Amniotic epithelial cell (primary cell): ENCODE measurements at regions not wholly inside any gene's neighbourhood (a gene's known extent, or its start where the extent isn't known, plus 50 kb on each side); places are given as distances from the start of the nearest gene placed in this dataset.

Experiments
- DNase-seq: peaks from one replicate; pipeline ENCODE4 v3.0.0-alpha.2; 2010; ENCODE audit warnings: low read depth

DNA sequence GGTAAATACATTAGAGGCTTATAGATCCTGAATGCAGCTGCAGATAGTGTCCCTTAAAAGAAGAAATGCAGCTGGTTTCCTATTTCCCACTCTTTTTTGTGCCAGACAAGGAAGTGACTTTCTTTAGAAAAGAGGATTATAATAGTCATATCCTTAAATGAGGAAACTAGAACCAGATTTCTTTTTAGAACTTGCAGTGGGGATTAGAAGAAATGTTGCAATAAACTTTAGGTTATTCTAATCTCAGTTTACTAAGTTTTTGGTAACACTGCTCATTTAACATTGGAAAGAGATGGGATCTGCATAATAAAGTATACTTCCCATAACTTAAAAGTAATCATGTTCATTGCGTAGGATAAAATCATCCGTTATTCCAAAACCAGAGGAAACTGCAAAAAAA is 101.9 kb downstream of the SLIT2 start:
- no peak for DNase-seq

DNA sequence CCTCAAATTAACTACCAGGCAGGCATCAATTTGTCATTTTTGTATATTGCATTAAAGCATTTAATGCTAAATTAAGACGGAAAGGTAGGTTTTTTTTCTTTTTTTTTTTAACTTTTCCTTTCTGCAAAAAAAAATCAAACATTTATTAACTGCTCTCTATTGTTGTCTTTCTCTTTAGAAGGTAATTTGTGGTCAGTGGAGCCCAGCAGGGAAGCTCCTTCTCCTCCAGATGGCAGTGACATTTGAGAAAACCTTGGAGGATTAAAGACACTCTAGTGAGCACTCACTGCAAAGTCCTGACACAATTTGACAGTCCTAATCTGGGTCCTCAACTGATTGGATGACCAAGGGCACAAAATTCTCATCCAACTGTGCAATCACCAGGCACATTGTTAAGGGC is 102.4 kb downstream of the SLIT2 start:
- no peak for DNase-seq

DNA sequence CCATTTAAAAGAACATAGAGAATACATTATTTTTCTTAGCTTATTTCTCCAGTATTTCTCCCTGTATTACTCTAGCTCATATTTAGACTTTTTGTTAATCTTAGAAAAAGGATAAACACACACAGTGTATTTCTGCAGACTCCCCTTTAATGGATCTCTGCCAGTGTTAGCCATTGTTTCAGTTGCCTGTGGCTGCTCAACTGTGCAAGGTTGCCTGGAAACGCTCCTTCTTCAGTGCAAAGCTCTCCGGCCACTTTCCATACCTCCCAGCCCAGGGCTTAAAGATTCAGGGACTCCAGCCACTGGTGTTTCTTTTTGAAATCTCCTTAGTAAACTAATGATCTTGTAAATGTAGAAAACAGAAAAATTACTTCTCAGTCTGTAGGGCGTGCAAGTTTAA is 104.9 kb downstream of the SLIT2 start:
- DNase-seq: no peak

DNA sequence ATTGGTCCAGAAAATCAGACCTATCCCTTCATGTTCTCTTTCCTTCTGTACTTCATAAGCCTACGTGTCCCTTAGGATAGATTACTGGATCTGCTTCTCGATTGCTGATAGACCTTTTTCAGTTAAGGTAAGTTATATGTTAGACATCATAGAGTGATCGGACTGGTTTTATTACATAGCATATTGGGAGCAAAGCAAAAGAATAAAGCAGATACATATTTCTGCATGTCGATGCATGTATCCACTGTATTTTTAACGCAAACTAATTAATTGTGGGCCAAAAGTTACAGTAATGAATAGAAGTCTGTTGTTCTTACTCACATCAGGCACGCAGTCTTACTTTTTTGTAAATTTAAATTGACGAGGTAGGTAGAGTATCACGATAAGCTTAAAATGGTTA is 106.4 kb downstream of the SLIT2 start:
- DNase-seq: no peak

DNA sequence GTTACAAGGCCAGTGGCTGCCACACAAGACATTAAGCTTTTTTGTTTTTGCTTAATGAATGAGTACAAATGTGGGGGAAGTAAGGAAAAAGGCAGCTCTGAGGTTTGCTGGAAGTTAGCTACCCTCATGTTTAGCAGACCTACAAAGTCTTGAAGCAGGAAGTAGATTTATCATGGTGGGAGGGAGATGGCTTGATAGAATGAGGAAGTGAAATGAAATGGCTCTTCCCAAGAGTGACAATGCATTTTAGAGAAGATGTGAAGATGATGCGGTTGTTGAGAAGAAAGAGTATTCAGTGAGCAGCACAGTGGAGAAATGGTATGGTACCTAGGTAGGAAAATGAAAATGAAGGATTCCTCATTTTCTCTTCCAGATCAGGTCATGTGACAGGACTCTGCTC is 108.0 kb downstream of the SLIT2 start:
- no peak for DNase-seq

DNA sequence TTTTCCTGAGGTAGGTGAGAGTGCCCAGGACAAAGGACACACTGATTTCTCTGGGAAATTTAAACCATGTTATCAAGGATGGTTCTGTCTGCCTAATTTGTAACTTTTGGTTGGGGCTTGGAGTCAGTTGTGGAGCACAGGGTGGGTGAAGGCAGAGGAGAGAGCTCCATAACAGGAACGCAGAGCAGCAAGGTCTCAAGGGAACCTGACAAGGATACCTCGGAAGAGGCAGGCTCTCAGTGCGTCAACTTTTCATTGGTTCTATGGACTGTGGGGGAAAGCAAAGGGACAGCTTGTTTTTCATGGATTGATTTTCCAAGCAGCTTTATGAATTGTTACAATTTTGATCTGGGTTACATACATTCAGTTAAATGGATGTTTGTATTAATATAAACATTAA is 110.4 kb downstream of the SLIT2 start:
- DNase-seq: no peak

DNA sequence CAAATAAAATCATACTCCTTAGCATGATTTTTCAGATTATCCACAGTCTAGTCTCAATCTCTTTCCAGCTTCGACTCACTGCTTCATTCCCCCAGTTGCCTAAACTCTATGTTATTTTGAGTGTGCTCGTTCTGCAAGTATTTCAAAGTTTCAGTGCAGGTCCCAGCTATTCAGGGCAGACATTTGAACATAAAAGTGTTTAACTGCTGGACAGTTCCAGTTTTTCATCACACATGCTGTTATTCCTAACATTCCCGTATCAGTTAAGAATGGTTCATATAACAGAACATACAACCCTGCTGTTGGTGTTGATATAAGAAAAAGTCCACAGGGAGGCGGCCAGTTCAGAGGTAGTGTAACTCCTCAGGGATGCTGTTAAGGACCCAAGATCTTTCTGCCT is 113.3 kb downstream of the SLIT2 start:
- DNase-seq: no peak

DNA sequence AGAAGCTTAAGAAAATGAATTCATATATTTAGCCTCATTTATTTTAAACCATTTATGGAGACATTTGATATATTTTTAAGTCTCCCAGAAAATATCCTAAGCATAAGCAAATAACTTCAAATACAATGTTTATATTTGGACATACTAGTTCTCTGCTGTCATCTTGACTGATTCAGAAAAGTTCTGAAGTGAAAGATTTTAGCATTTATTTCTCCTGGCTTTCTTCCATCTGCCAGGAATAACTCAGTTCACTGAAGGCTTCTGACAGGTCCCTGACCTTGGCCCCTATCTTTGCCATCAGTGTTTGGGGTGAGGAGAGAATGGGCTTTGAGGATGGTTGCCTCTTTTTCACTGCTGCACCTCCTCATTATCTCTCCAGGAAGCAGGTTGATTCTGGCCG is 115.7 kb downstream of the SLIT2 start:
- no peak for DNase-seq

DNA sequence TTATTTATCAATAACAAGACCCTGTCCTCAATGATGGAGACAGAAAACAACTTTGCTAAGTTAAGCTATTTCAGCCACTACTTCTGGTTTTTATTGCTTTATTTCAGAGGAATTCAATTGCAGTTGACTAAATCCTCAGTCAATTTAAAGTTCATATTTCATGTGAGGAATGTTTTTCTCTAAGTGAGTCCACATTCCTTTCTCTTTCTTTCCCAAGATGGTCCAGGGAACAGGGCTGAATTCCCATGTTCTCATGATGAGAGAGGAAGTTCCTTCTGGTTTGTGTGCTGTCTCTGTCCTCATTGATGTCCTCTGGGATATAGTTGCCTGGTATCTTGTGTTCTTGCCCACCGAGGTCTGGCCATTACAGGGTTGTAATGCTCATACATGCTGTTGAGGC is 117.2 kb downstream of the SLIT2 start:
- DNase-seq: peak; percentile 65

DNA sequence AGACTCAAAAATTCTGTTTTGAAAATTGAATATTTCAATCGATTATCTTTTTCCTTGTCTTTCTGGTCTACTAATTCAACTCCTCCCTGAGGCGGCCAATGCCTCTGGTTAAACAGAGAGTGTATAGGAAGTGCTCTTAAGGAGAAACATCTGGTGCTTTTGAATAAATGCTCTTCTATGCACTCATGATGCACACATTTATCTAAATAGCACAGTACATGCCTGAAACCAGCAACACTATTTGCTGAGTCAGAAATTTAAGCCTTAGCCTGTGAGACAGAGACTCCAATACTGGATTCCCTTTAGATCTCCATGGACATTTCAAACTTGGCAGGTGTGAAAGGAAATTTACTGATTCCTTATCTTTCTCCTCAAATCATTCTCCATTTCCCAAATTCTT is 118.6 kb downstream of the SLIT2 start:
- peak; percentile 31 for DNase-seq

DNA sequence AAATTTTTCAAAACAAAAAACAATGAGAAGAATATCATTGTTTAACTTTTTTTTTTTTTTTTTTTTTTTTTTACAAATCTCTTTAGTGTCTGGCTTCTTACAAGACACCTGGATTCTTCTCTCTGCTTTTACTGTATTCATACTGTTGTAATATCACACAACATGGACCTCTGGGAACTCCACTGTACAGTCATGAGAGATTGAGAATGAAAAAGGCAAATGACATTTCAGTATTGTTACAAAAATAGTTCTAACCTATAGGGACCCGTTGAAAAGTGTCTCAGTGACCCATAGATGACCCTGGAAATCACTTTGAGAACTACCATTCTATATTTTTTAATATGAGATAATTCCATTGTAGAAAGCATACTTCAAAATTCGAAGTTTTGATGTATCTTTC is 124.4 kb downstream of the SLIT2 start:
- DNase-seq: no peak

DNA sequence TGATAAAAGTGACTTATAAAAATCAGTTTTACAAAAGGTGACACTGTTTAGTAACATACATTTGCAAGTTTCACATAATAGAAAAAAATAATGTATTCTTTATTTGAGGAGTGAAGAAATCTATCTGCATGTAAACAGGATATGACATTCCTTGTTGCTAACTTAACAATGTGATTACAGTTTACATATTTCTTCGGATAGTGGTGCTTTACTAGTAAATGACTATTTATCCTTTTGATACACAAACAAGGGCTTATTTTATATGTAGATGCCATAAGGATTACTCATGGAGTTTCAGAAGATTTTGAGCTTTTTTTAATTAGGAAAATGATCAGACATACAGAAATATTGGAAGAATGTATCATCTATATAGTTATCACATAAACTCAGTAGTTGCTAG is 126.5 kb downstream of the SLIT2 start:
- no peak for DNase-seq

DNA sequence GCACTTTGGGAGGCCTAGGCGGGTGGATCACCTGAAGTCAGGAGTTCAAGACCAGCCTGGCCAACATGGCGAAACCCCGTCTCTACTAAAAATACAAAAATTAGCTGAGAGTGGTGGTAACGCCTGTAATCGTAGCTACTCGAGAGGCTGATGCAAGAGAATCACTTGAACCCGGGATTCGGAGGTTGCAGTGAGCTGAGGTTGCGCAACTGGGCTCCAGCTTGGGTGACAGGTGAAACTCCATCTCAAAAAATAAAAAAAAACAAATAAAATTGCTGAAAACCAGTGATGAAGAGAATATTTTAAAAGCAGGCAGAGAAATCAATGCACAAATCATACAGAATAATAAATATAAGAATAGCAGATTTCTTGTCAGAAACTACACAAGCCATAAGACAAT is 129.3 kb downstream of the SLIT2 start:
- no peak for DNase-seq

DNA sequence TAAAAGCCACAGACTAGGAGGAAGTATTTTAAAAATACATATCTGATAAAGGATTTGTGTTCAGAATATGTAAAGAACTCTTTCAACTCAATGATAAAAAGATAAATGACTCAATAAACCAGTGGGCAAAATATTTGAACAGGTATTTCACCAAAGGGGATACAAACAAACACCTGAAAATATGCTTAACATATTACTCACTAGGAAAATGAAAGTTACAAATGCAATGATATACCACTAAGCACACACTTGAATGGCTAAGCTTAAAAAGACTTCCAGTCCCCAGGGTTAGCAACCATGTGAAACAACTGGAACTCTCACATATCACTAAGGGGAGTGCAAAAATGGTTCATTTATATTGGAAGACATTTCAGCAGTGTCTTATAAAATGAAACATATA is 131.6 kb downstream of the SLIT2 start:
- DNase-seq: no peak

DNA sequence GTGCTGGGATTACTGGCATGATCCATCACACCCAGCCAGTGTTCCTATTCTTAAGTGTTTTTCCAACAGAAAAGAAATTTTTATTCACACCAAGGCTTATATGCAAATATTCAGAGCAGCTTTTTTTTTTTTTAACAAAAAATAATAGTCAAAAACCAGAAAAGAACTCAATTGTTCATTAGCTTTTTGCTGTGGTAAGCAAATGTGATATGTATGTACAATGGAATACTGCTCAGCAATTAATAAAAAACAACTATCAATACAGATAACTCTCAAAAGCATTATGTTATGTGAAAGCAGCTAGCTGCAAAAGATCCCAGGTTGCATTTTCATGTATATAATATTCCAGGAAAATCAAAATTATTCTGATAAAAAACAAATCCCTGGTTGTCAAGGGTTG is 132.3 kb downstream of the SLIT2 start:
- no peak for DNase-seq

DNA sequence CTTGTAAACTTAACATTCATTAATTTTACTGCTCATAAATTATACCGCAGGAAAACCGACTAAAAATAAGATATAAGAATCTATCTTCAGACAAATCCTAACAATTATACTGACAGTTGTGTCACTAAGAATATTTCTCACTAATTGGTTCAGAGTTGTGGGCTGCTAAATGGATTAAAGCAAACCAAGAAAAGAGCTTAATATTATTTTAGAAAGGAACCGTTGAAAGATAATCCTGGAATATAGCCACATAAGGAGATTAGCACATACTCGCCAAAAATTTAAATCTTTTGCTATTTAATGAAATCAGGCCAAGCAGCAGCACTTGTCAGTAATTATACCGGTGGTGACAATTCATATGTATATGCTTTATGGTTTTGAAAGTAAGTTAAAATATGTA is 132.8 kb downstream of the SLIT2 start:
- no peak for DNase-seq

DNA sequence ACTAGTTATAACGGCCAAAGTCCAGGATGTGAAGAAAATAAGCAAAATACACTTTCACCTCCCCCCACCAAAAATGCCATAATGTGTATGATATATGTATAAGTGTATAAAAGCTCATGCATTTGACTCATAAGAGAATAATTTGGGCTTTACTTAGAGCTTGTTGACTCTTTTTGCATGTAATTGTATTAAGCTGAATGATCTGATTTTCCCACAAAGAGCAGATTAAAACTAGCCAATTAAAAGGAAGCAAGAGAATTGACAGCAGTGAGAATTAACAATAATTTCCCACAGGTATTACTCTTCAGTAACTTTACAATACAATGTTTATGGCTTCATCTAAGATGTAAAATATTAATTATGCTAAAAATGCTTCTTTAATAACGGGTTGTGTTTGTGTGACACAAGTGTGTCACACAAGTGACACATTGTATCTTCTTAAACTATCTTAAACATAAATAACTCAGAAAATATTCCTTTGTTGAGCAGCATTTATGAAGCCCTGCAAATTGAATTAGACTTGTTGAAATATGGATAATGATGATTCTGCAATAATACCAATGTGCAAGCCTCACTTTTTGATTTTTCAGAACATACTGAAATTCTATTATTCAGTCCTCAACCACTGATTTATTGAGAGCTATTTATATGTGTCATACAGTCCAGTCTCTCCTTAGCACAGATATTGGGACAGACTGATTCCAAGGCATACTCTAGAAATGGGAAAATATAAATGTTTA is 134.5 kb downstream of the SLIT2 start:
- no peak for DNase-seq

DNA sequence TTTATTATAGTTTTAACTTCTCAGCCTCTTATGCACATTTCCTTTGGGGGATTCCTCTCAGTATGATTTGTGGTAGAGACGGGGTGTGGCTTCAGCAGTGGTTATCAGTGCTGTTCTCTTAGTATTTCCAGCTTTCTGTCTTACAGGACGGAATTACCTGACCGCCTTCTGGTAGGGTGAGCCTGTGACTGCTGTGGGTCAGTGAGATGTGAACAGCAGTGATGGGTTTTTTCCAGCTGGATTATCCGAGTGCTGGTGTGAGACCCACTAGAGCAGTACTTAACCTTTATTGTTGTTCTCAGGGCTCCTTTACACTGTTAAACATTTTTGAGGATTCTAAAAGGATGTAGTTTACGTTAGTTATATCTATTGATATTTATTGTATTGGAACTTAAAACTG is 135.2 kb downstream of the SLIT2 start:
- DNase-seq: no peak

DNA sequence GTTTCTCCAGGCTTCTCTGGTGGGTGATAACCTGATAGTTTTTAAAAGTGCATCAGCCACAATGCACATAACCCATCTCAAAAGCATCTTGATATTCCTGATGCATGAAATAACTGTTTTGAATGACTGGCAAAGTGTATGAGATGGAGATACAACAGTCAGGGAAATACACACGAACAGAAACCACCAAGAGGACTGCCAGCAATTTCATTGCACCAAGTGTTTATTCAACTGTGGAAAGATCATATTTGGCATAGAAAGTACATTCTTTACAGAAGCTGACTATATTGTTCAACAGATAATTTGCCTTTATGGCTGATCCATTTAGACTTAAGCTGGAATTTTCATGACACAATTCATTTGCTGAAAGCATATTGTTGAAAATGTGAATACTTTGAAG is 139.5 kb downstream of the SLIT2 start:
- peak; percentile 9 for DNase-seq

DNA sequence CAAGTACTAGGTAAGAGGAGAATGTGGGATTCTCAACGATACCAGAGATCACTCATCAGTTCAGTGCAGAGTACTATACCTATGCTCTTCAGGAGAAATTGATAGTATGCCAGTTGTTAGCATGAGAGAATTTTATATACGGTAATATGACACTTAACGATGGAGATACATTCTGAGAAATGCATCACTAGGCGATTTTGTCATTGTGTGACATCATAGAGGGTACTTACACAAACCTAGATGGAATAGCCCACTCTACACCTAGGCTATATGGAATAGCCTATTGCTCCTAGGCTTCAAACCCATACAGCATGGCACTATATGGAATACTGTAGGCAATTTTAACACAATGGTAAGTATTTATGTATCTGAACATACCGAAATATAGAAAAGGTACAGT is 140.2 kb downstream of the SLIT2 start:
- no peak for DNase-seq

DNA sequence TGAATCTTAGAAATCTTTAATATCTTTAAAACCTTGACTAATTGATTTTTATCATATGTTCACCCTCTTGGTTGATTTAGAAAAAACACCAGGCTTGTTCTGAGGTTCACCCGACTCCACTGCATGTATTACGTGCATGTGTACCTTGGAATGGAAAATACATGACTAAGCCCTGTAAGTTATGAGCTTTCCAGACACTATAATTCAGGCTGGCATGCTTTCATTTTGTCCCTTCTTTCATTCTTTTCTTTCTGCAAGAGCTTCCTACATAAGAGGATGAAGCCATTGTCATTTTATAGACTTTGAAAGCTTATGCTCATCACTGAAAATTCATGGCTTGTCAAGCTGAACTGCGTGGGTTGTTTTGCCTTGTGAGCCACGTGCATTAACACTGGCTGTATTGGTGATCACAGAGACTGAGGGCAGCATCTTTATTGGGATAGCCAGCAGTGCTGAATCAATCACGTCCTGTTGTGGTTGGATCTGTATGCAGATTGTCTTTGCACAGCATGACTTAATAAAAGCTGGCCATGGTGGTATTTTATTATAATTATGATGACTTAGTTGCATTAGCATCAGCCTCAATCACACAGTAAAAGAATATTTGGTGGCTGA is 141.9 kb downstream of the SLIT2 start:
- DNase-seq: peak; percentile 38

DNA sequence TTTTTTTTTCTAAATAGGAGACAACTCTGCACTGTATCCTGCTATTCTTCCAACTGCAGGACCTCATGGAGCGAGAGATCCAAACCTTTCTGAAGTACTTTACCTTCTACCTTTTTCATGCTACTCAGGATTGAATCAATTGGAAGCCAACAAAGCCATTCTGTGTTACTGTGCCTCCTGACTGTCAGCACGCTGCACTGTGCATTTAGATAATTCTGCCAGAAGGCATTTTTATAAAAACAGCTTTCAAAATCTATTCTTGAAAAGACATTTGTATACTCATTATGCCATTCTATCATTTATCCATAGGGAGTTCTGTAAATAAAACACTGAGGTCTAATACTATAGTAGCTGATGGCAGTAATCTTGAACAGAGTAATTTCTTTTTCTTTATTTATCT is 142.8 kb downstream of the SLIT2 start:
- DNase-seq: no peak

DNA sequence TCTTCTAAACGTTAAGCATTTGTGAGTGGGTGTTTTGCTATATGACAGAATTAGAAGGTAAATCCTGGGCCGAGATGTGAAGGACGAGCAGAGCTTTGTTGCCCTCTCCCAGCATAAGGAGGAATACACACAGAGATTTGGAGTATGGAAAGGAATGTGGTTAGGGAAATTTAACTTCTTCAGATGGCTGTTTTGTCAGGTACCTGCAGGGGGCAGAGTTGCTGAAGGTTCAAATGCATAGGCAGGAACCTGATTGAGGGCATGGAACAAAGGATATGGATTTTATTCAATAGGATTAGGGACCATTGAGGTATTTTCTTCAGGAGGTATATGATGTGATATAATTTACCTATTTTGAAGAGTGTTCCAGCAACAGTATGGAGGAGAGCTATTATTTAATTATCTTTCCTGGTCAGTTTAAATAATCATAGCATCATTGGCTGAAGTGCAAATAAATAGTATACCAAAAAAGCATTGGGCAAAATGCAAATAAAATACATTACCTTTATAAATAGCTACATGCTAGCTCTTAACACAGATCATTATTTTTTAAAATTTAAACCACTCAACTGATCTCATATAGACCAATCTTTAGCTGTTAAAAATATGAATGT is 143.6 kb downstream of the SLIT2 start:
- peak; percentile 36 for DNase-seq

DNA sequence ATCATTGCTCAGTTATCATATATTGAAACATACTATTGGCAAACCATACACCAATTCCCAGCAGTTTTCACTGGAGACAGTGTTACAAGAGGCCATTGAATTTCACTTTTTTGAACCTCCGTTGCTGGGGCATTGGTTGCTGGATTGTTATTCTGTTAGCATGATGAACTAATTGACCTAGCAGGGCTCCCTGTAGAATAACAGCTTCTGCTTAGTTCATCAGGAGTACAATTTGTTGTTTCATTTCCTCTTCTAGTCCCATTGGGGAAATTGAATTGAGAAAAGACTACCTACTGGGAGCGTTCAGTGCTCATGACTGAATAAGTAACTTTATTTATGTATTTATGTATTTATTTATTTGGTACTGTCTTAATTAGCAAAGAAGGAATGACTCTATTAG is 151.6 kb downstream of the SLIT2 start:
- no peak for DNase-seq
